AG09309 (cell line): ENCODE measurements at regions not wholly inside any gene's neighbourhood (a gene's known extent, or its start where the extent isn't known, plus 50 kb on each side); places are given as distances from the start of the nearest gene placed in this dataset.

Experiments
- DNase-seq: peaks from one replicate; pipeline ENCODE4 v3.0.0-alpha.2; 2010; ENCODE audit warnings: low read depth
- H3K4me3 ChIP-seq: 2 replicates; pipeline ENCODE4 v1.5.1; 2011; ENCODE audit warnings: mild to moderate bottlenecking, low read depth, low read length, moderate library complexity; ENCODE audit not compliant: control insufficient read depth
- TF ChIP-seq, protein P1 (sequence below): IDR thresholded peaks from 2 replicates; pipeline ENCODE4 v1.5.1; 2011; ENCODE audit warnings: mild to moderate bottlenecking, low read depth, low read length, inconsistent platforms; ENCODE audit not compliant: insufficient read depth, control insufficient read depth; ENCODE audit errors: missing control alignments

DNA sequence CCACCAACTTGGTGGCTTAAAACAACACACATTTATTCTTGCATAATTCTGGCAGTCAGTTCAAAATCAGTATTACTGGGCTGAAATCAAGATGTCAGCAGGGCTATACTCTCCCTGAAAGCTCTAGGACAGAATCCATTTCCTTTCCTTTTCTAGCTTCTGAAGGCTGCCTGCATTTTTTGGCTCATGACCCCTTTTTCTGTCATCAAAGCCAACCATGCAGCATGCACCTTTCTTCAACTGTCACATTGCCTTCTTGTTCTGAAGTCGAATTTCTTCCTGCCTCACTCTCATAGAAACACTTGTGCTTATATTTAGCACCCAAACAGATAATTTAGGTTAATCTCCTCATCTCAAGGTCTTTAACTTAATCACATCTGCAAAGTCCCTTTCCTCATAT is 79.8 kb upstream of the PPP1R2C start:
- no peak overlapping the region for H3K4me3 ChIP-seq
- no peak for DNase-seq
- TF ChIP-seq, protein P1, sequence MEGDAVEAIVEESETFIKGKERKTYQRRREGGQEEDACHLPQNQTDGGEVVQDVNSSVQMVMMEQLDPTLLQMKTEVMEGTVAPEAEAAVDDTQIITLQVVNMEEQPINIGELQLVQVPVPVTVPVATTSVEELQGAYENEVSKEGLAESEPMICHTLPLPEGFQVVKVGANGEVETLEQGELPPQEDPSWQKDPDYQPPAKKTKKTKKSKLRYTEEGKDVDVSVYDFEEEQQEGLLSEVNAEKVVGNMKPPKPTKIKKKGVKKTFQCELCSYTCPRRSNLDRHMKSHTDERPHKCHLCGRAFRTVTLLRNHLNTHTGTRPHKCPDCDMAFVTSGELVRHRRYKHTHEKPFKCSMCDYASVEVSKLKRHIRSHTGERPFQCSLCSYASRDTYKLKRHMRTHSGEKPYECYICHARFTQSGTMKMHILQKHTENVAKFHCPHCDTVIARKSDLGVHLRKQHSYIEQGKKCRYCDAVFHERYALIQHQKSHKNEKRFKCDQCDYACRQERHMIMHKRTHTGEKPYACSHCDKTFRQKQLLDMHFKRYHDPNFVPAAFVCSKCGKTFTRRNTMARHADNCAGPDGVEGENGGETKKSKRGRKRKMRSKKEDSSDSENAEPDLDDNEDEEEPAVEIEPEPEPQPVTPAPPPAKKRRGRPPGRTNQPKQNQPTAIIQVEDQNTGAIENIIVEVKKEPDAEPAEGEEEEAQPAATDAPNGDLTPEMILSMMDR = no peak

DNA sequence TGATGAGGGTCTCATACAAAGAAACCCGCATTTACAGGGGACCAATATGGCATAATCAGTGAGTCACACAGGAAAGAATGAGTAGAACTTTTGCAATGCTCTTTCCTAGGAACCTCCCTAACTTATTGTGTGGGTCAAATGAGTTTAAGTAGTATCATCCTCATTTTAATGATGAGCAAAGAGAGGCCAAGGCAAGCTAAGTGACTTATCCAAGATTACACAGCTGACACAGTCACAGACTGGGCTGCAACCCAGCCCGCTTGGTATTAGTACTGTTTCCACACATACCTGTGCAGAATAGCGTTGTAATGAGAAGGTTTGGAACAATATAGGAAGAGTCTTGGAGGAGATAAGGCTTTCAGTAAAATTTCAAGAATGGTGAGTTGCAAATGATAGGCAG is 91.0 kb upstream of the PPP1R2C start:
- H3K4me3 ChIP-seq = no peak overlapping the region
- no peak for DNase-seq
- TF ChIP-seq, protein P1 = no peak

DNA sequence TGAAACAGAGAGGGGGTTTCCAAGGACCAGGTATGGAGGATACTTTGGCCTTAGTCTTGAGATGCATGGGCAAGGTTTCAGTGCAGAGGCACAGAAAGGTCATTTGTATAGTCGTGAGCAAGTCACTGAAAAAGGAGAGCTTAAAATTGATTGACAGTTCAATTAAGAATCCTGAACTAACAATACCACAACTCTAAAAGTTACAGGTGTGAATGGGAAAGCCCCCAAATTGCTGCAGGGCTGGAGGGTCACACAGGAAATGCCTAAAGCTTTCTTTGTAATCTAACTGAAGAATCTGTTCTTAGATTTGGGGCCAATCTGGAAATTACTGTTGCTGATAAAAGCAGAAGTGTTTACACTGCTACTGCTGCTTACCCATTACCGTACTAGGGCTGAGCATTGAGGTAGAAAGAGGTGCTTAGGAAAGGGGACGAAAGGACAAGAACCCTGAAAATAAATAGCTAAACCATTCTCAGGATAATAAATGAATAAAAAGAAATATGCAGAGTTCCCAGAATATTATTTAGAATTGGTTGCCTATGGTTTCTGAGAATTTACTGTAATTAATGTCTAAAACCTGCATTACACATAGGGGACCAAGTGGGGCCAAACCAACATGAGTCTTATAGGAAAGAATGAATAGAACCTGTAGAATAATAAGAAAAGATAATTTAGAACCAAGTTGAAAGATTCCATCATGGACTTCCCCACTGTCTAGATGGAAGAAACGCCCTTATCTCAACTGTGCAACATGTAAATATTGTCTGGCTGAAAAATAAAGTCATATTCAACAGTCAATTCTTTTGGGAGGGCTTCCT is 91.9 kb upstream of the PPP1R2C start:
- H3K4me3 ChIP-seq = no peak overlapping the region
- TF ChIP-seq, protein P1 = no peak
- no peak for DNase-seq

DNA sequence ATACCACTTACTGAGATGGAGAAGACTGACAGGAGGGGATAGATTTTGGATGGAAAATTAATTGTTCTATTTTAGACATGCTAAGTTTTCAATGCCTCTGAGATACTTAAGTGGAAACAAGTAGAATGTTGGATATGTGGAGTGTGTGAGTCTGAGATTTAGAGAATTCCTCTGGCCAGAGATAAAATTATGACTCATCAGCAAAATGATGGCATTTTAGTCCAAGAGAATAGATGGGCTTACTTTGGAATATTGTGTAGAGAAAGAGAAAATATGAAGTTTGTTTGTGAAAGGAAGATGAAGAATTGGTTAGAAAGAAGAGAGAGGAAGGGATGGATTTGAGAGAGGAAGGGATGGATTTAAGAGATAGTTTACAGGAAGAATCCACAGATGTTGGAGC is 108.6 kb upstream of the PPP1R2C start:
- TF ChIP-seq, protein P1 = no peak
- H3K4me3 ChIP-seq = no peak overlapping the region
- no peak for DNase-seq

DNA sequence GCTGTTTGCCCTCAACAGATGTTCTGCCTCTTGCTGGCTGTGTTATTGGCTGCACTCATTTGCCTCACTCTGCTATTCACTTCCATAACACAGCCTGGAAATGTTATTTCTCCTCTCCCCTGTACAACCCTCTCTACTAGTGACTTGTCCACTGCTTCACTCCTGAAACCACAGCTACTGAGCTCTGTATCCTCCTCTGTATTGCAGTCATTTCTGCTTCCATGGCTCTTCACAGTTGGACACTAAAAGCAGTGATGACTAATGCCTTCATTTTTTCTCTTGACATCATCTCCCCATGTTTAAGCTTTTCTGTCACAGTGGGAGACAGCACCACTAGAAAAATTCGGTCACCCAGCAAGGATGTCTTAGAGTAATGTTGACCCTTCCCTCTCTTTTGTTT is 123.0 kb upstream of the PPP1R2C start:
- TF ChIP-seq, protein P1 = no peak
- DNase-seq = no peak
- H3K4me3 ChIP-seq = no peak overlapping the region

DNA sequence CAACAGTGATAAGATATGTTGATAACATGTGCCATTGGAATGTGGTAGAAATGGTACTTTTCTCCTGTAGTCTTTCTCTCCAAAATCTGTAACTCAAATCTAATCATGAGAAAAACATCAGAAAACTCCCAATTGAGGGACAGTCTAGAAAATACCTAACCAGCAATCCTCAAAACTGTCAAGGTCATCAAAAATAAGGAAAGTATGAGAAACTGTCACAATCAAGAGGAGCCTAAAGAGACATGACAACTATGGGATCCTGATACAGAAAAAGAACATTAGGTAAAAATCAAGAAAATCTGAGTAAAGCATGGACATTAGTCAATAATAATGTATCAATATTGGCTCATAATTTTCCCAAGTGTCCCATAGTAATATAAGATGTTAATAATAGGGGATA is 124.5 kb upstream of the PPP1R2C start:
- H3K4me3 ChIP-seq = no peak overlapping the region
- no peak for DNase-seq
- TF ChIP-seq, protein P1 = no peak

DNA sequence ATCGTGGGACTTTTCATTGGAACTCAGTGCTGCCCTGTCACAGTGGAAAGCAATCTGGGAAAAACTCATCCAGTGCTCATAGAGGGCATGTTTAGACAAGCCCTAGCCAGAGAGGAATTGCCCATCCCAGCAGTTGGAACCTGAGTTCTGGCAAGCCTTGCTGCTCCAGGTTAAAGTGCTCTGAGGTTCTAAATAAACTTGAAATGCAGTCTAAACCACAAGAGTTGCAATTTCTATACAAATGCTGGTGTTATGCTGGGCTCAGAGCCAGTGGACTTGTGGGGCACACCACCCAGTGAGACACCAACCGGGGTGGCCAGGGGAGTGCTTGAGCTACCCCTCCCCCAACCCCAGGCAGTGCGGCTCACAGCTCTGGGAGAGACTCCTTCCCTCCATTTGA is 142.8 kb upstream of the PPP1R2C start:
- H3K4me3 ChIP-seq = no peak overlapping the region
- no peak for DNase-seq
- TF ChIP-seq, protein P1 = no peak
